ENCODE measurements at regions not wholly inside any gene's neighbourhood (a gene's known extent, or its start where the extent isn't known, plus 50 kb on each side); places are given as distances from the start of the nearest gene placed in this dataset.

GRCh38 chr13:68078874-68079273 lies 848.7 kb upstream of the PCDH9 start:
- no peaks in the 10 kb centered on the region for H3K4me1 Mint-ChIP-seq
- no peak overlapping the region for H3K4me3 Mint-ChIP-seq
- H3K36me3 Mint-ChIP-seq (ENCODE audit: low read depth): no peaks in the 10 kb centered on the region
- TF ChIP-seq CTCF (IDR thresholded peaks at IDR 0.05; ENCODE audit: unreplicated experiment in 3 of 3): no peak
- no peaks in the 10 kb centered on the region for H3K9me3 Mint-ChIP-seq
- no peak overlapping the region for H3K27ac Mint-ChIP-seq
- no peaks in the 10 kb centered on the region for H3K27me3 Mint-ChIP-seq (ENCODE audit: low read depth)

GRCh38 chr13:68078469-68078868 lies 848.3 kb upstream of the PCDH9 start:
- no peaks in the 10 kb centered on the region for H3K27me3 Mint-ChIP-seq (ENCODE audit: low read depth)
- H3K36me3 Mint-ChIP-seq (ENCODE audit: low read depth): no peaks in the 10 kb centered on the region
- no peaks in the 10 kb centered on the region for H3K9me3 Mint-ChIP-seq
- H3K4me1 Mint-ChIP-seq: no peaks in the 10 kb centered on the region
- no peak overlapping the region for H3K4me3 Mint-ChIP-seq
- TF ChIP-seq CTCF (IDR thresholded peaks at IDR 0.05; ENCODE audit: unreplicated experiment in 3 of 3): no peak
- H3K27ac Mint-ChIP-seq: no peak overlapping the region

- H3K27ac Mint-ChIP-seq: no peak overlapping the region
- no peaks in the 10 kb centered on the region for H3K36me3 Mint-ChIP-seq (ENCODE audit: low read depth)
- no peaks in the 10 kb centered on the region for H3K27me3 Mint-ChIP-seq (ENCODE audit: low read depth)
- no peaks in the 10 kb centered on the region for H3K4me1 Mint-ChIP-seq
- TF ChIP-seq CTCF (IDR thresholded peaks at IDR 0.05; ENCODE audit: unreplicated experiment in 3 of 3): no peak
- H3K4me3 Mint-ChIP-seq: no peak overlapping the region
- H3K9me3 Mint-ChIP-seq: no peaks in the 10 kb centered on the region
These were observed 845.9 kb upstream of the PCDH9 start for GRCh38 chr13:68076046-68076445.

GRCh38 chr13:68066879-68067513 lies 836.9 kb upstream of the PCDH9 start:
- Mint-ChIP-seq H3K36me3 (ENCODE audit: low read depth) (no peaks in the 10 kb centered on the region), H3K27ac (no peak overlapping the region), H3K4me3 (no peak overlapping the region), H3K27me3 (ENCODE audit: low read depth) (no peaks in the 10 kb centered on the region), H3K9me3 (no peaks in the 10 kb centered on the region), H3K4me1 (no peaks in the 10 kb centered on the region)
- TF ChIP-seq CTCF (IDR thresholded peaks at IDR 0.05; ENCODE audit: unreplicated experiment in 3 of 3): no peak

- Mint-ChIP-seq H3K4me1 (no peaks in the 10 kb centered on the region), H3K9me3 (no peaks in the 10 kb centered on the region), H3K4me3 (no peak overlapping the region), H3K27ac (no peak overlapping the region), H3K36me3 (ENCODE audit: low read depth) (no peaks in the 10 kb centered on the region), H3K27me3 (ENCODE audit: low read depth) (no peaks in the 10 kb centered on the region)
- TF ChIP-seq CTCF (IDR thresholded peaks at IDR 0.05; ENCODE audit: unreplicated experiment in 3 of 3): no peak
These were observed 834.0 kb upstream of the PCDH9 start for GRCh38 chr13:68064001-68064770.

- TF ChIP-seq CTCF (IDR thresholded peaks at IDR 0.05; ENCODE audit: unreplicated experiment in 3 of 3): no peak
- no peak overlapping the region for H3K4me3 Mint-ChIP-seq
- no peak overlapping the region for H3K27ac Mint-ChIP-seq
- no peaks in the 10 kb centered on the region for H3K4me1 Mint-ChIP-seq
- no peaks in the 10 kb centered on the region for H3K9me3 Mint-ChIP-seq
- no peaks in the 10 kb centered on the region for H3K27me3 Mint-ChIP-seq (ENCODE audit: low read depth)
- H3K36me3 Mint-ChIP-seq (ENCODE audit: low read depth): no peaks in the 10 kb centered on the region
These were observed 833.0 kb upstream of the PCDH9 start for GRCh38 chr13:68063181-68063580.

Data from nephron (organoid).